ENCODE measurements at regions not wholly inside any gene's neighbourhood (a gene's known extent, or its start where the extent isn't known, plus 50 kb on each side); places are given as distances from the start of the nearest gene placed in this dataset.

DNA sequence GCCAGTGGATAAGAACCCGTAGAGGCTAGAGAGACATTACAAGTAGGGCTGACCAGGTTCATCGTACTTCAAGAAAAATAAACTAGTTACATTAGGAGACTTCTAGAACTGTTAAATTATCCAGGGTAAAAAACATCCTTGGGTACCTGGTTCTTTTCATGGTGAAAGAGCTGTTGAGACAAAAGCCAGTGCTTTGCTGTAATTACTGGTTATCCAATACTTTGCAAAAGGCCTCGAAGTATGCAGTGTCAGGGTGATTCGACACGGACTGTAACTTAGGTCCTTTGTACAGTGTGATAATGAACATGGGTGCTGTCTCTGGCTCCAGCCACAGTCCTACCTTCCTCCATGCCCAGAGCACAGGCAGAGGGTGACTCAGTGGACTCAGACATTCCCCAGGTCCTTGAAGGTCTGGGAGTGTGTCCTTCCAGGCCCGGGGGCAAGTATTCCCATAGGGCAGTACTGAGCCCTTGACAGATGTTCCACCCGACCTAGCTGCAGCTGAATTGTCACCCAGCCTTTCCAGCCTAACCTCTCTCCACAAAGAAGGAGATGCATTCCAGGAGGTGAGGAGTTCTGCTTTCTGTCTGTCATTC is 123.6 kb upstream of the TMEM72 start:
- DNase-seq = no peak
- Histone ChIP-seq H3K27me3 (replicated peaks in 2 of 5; ENCODE audit: control insufficient read depth in 4 of 5, insufficient read depth in 5 of 5, low read length in 4 of 5) (peaks cover 0 to 3% (median 0%) of the 10 kb centered on the region in 5 experiments), H3K36me3 (ENCODE audit: control insufficient read depth in 4 of 4, insufficient read depth in 4 of 4, low read length in 3 of 4) (no peaks in the 10 kb centered on the region), H3K27ac (ENCODE audit: insufficient read depth in 1 of 2, low read depth in 1 of 2, low read length in 2 of 2, poor library complexity in 1 of 2, severe bottlenecking in 2 of 2) (no peak overlapping the region), H3K4me1 (ENCODE audit: control extremely low read depth in 1 of 4, control insufficient read depth in 4 of 4, insufficient read depth in 4 of 4, low read length in 3 of 4) (no peaks in the 10 kb centered on the region), H3K9me3 (ENCODE audit: control extremely low read depth in 1 of 5, control insufficient read depth in 4 of 5, insufficient read depth in 2 of 5, low read depth in 1 of 5, low read length in 4 of 5) (no peaks in the 10 kb centered on the region), H3K4me3 (ENCODE audit: control insufficient read depth in 1 of 7, extremely low read depth in 1 of 7, insufficient read depth in 4 of 7, low read depth in 2 of 7, low read length in 6 of 7) (no peak overlapping the region)
- ChIA-PET CTCF (no interaction called here), POLR2A (no interaction called here)
- 97% methylated on average over 5 of the region's 7 CpGs for WGBS (ENCODE audit: insufficient coverage)

DNA sequence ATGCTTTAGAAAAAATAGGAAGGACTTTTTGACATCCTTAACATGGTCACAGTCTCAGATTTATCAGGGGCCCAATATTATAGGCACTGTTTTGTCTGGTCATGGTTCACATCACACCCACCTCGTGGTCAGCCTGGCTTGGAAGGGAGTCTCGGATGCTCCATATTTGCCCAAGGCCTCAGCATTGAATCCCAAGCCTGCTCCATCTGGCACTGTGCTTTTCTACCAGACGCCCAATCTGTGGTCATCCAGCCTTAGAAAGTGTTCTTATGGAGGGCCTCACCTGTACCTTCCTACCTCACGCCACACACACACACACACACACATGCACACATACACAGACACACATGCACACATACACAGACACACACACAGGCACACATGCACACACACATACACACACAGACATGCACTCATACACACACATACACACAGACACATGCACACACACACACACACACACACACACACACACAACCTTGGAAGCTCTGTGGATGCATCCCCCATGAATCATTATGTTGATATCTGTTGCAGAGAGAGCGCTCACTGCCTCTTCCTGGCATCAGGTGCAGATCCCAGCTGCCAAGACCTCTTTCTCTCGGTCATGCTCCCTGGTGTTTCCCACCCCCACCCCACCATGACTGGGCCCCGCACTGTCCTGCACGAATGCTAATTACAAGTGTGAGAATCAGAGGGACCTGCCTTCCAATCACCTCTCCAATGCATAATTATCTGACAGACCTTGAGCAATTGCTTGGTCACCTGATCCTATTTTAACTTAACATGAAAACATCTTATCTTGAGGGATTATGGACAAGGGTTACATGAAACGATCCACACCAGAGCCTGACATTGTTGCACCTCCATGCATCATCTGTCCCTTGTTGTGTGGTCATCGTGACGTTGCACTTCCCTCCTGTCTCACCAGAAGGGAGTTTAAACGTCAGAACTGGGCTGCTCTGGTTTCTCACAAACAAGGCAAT is 122.7 kb upstream of the TMEM72 start:
- CTCF ChIA-PET = no interaction called here
- no peak for DNase-seq
- no peaks in the 10 kb centered on the region for H3K36me3 ChIP-seq (ENCODE audit: control insufficient read depth in 4 of 4, insufficient read depth in 4 of 4, low read length in 3 of 4)
- H3K4me3 ChIP-seq (ENCODE audit: control insufficient read depth in 1 of 7, extremely low read depth in 1 of 7, insufficient read depth in 4 of 7, low read depth in 2 of 7, low read length in 6 of 7) = no peak overlapping the region
- H3K27me3 ChIP-seq (replicated peaks in 2 of 5; ENCODE audit: control insufficient read depth in 4 of 5, insufficient read depth in 5 of 5, low read length in 4 of 5) = peaks cover 0 to 3% (median 0%) of the 10 kb centered on the region in 5 experiments
- no peak overlapping the region for H3K27ac ChIP-seq (ENCODE audit: insufficient read depth in 1 of 2, low read depth in 1 of 2, low read length in 2 of 2, poor library complexity in 1 of 2, severe bottlenecking in 2 of 2)
- WGBS (ENCODE audit: insufficient coverage) = 92% methylated on average over 10 of the region's 12 CpGs
- no peaks in the 10 kb centered on the region for H3K4me1 ChIP-seq (ENCODE audit: control extremely low read depth in 1 of 4, control insufficient read depth in 4 of 4, insufficient read depth in 4 of 4, low read length in 3 of 4)
- POLR2A ChIA-PET = no interaction called here
- no peaks in the 10 kb centered on the region for H3K9me3 ChIP-seq (ENCODE audit: control extremely low read depth in 1 of 5, control insufficient read depth in 4 of 5, insufficient read depth in 2 of 5, low read depth in 1 of 5, low read length in 4 of 5)

DNA sequence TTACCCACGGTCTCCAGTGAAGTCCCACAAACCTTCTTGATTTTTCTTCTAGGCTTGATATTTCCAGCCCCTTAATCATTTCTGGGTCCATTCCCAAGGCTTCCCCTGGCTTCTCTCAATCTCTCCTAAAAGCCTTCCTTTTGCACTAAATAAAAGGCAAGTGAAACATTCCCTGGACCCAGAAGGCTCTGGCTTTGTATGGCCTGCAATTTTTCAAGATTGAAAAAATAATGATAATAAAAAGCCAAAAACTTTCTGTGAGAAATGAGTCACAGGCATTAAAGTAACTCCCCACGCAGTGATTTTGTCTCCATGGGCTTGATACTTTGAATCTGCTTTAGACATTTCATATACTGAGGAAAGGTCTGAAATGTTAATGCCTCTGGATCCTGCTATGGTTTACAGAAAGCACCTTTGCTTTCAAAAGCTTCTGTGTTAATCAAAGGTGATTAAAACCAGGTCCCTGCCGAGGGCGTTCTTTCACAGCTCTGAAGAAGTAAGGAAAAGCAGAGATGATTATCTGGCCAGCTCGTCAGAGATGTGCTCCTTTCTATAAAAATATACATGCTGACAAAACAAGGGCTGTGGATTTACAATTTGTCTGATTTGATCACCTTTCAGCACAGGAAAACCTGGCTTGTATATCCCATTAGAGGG is 118.9 kb upstream of the TMEM72 start:
- Histone ChIP-seq H3K27ac (ENCODE audit: insufficient read depth in 1 of 2, low read depth in 1 of 2, low read length in 2 of 2, poor library complexity in 1 of 2, severe bottlenecking in 2 of 2) (no peak overlapping the region), H3K4me3 (ENCODE audit: control insufficient read depth in 1 of 7, extremely low read depth in 1 of 7, insufficient read depth in 4 of 7, low read depth in 2 of 7, low read length in 6 of 7) (no peak overlapping the region), H3K9me3 (ENCODE audit: control extremely low read depth in 1 of 5, control insufficient read depth in 4 of 5, insufficient read depth in 2 of 5, low read depth in 1 of 5, low read length in 4 of 5) (no peaks in the 10 kb centered on the region), H3K27me3 (replicated peaks in 2 of 5; ENCODE audit: control insufficient read depth in 4 of 5, insufficient read depth in 5 of 5, low read length in 4 of 5) (peaks cover 0 to 3% (median 0%) of the 10 kb centered on the region in 5 experiments), H3K36me3 (ENCODE audit: control insufficient read depth in 4 of 4, insufficient read depth in 4 of 4, low read length in 3 of 4) (no peaks in the 10 kb centered on the region), H3K4me1 (ENCODE audit: control extremely low read depth in 1 of 4, control insufficient read depth in 4 of 4, insufficient read depth in 4 of 4, low read length in 3 of 4) (no peaks in the 10 kb centered on the region)
- ChIA-PET CTCF (no interaction called here), POLR2A (no interaction called here)
- WGBS (ENCODE audit: insufficient coverage) = 83% methylated on average over 4 of the region's 5 CpGs
- no peak for DNase-seq

DNA sequence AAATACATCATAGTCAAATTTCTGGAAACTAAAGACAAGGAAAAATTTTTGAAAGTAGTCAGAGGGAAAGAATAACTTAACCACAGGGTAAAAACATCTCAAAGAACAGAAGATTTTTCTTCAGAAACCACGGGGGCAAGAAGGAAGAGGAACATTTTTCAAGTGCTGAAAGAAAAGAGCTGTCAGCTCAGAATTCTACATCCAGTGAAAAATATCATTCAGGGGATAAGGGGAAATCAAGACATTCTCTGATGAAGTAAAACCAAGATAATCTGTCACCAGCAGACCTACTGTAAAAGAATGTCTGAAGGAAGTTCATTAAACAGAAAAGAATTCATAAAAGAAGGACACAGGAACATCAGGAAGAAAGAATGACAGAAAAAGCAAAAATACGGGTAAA is 111.2 kb upstream of the TMEM72 start:
- DNase-seq = no peak
- Histone ChIP-seq H3K27me3 (replicated peaks in 2 of 5; ENCODE audit: control insufficient read depth in 4 of 5, insufficient read depth in 5 of 5, low read length in 4 of 5) (peaks cover 0 to 5% (median 0%) of the 10 kb centered on the region in 5 experiments), H3K36me3 (ENCODE audit: control insufficient read depth in 4 of 4, insufficient read depth in 4 of 4, low read length in 3 of 4) (no peaks in the 10 kb centered on the region), H3K4me1 (ENCODE audit: control extremely low read depth in 1 of 4, control insufficient read depth in 4 of 4, insufficient read depth in 4 of 4, low read length in 3 of 4) (no peaks in the 10 kb centered on the region), H3K4me3 (ENCODE audit: control insufficient read depth in 1 of 7, extremely low read depth in 1 of 7, insufficient read depth in 4 of 7, low read depth in 2 of 7, low read length in 6 of 7) (no peak overlapping the region), H3K9me3 (ENCODE audit: control extremely low read depth in 1 of 5, control insufficient read depth in 4 of 5, insufficient read depth in 2 of 5, low read depth in 1 of 5, low read length in 4 of 5) (no peaks in the 10 kb centered on the region), H3K27ac (ENCODE audit: insufficient read depth in 1 of 2, low read depth in 1 of 2, low read length in 2 of 2, poor library complexity in 1 of 2, severe bottlenecking in 2 of 2) (no peak overlapping the region)
- ChIA-PET POLR2A (no interaction called here), CTCF (no interaction called here)
- no CpG with 5 or more reads among the region's 2 CpGs for WGBS (ENCODE audit: insufficient coverage)

DNA sequence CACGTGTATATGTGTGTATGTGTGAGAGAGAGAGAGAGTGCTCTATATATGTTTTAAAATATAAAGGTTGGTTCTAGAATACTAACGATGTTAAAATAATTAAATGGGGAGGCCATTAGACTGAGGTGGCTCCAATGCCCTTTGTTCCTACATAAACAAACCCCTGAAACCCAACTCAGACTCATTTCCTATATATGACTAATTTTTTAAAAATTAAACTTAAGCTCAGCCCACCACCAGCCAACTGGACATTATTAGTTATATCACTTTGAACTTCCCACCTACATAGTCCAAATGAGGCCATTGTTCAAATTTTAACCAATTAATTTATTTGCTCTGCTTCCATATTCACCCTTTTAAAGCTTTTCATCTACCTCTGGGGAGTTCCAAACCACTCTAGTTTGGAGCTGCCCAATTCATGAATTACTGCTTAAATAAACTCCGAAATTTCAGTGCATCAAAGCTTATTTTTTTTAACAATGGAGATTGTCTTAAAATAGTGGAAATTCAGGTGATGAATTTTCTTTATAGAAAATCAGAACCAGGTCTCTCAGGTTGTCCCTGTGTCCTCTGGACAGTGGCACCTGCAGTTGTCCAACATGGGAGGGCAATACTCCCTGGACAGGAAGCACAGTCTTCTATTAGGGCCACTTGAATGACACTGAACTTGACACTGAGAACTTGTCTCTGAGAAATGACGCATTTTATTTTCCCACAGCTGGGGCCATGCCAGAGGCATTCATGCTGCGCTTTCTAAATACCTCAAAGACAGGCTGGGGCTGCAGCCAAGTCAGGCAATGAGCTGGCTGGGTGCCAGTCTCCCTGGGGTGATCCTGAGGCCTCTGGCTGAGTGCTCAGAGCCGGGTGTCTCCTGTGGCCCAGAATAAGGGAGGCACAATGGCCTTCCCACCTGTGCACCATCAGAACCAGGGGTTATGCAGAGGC is 109.5 kb upstream of the TMEM72 start:
- 91% methylated on average over 3 of the region's 6 CpGs for WGBS (ENCODE audit: insufficient coverage)
- POLR2A ChIA-PET = no interaction called here
- Histone ChIP-seq H3K27ac (ENCODE audit: insufficient read depth in 1 of 2, low read depth in 1 of 2, low read length in 2 of 2, poor library complexity in 1 of 2, severe bottlenecking in 2 of 2) (no peak overlapping the region), H3K9me3 (ENCODE audit: control extremely low read depth in 1 of 5, control insufficient read depth in 4 of 5, insufficient read depth in 2 of 5, low read depth in 1 of 5, low read length in 4 of 5) (no peaks in the 10 kb centered on the region), H3K27me3 (replicated peaks in 2 of 5; ENCODE audit: control insufficient read depth in 4 of 5, insufficient read depth in 5 of 5, low read length in 4 of 5) (peaks cover 0 to 5% (median 2%) of the 10 kb centered on the region in 5 experiments), H3K4me3 (ENCODE audit: control insufficient read depth in 1 of 7, extremely low read depth in 1 of 7, insufficient read depth in 4 of 7, low read depth in 2 of 7, low read length in 6 of 7) (no peak overlapping the region), H3K36me3 (ENCODE audit: control insufficient read depth in 4 of 4, insufficient read depth in 4 of 4, low read length in 3 of 4) (no peaks in the 10 kb centered on the region), H3K4me1 (ENCODE audit: control extremely low read depth in 1 of 4, control insufficient read depth in 4 of 4, insufficient read depth in 4 of 4, low read length in 3 of 4) (no peaks in the 10 kb centered on the region)
- no peak for DNase-seq
- CTCF ChIA-PET = no interaction called here

DNA sequence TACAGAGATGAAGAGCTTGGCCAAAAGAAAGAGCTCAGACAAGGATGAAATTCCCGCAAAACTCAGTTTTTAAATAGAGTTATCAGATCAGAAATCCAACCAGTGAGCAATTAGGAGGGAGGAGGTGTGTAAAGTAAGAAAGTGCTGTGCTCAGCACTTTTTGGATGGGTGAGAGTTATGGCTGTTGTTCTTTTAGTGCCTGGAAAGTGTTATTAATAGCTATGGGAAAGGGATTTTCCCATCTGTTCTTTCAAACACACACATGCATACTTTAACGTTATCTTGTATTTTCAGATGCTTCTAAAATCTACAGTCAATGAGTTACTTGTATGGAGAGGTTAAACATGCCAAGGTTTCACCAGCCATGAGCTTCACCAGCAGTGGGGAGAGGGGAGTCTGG is 107.3 kb upstream of the TMEM72 start:
- no peak for DNase-seq
- POLR2A ChIA-PET = no interaction called here
- 90% methylated on average over 1 of the region's 2 CpGs for WGBS (ENCODE audit: insufficient coverage)

More for the DNA sequence above, 107.3 kb upstream of the TMEM72 start:
- H3K27me3 ChIP-seq (replicated peaks in 2 of 5; ENCODE audit: control insufficient read depth in 4 of 5, insufficient read depth in 5 of 5, low read length in 4 of 5) = peaks cover 0 to 4% (median 2%) of the 10 kb centered on the region in 5 experiments
- no peaks in the 10 kb centered on the region for H3K9me3 ChIP-seq (ENCODE audit: control extremely low read depth in 1 of 5, control insufficient read depth in 4 of 5, insufficient read depth in 2 of 5, low read depth in 1 of 5, low read length in 4 of 5)
- no peak overlapping the region for H3K4me3 ChIP-seq (ENCODE audit: control insufficient read depth in 1 of 7, extremely low read depth in 1 of 7, insufficient read depth in 4 of 7, low read depth in 2 of 7, low read length in 6 of 7)
- H3K4me1 ChIP-seq (ENCODE audit: control extremely low read depth in 1 of 4, control insufficient read depth in 4 of 4, insufficient read depth in 4 of 4, low read length in 3 of 4) = no peaks in the 10 kb centered on the region
- no peak overlapping the region for H3K27ac ChIP-seq (ENCODE audit: insufficient read depth in 1 of 2, low read depth in 1 of 2, low read length in 2 of 2, poor library complexity in 1 of 2, severe bottlenecking in 2 of 2)
- H3K36me3 ChIP-seq (ENCODE audit: control insufficient read depth in 4 of 4, insufficient read depth in 4 of 4, low read length in 3 of 4) = no peaks in the 10 kb centered on the region
- CTCF ChIA-PET = interaction anchor here (1.8 kb wide), 1 partner anchor 12 kb away, joined by 4 read pairs; no protein-coding TSS in a partner anchor
